ENCODE measurements at regions not wholly inside any gene's neighbourhood (a gene's known extent, or its start where the extent isn't known, plus 50 kb on each side); places are given as distances from the start of the nearest gene placed in this dataset.

DNA sequence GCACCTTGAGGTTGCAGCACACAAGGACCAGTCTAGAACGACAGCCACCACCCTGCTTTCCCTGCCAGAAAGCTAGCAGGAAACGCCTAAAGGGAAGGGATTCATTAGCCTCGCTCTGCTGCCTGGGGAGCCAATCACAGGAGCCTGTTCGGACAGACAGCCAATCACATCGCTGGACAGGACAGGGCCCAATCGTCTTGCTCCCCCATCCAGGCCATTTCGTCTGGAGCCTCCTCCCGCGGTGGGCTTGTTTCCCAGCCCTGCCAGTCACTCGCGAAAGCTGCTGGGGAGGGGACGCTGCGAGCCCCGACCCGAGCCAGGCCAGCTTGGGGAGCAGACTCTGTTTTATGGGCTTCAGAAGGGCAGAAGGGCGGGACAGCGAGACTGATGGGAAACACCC lies 79.8 kb upstream of the NCAM1 start:
- no peak for ATAC-seq (ENCODE audit: poor library complexity)
- Mint-ChIP-seq H3K9me3 (no peaks in the 10 kb centered on the region), H3K4me1 (ENCODE audit: low read depth) (no peaks in the 10 kb centered on the region), H3K27me3 (no peaks in the 10 kb centered on the region), H3K36me3 (ENCODE audit: low read depth) (no peaks in the 10 kb centered on the region), H3K4me3 (no peak overlapping the region), H3K27ac (no peak overlapping the region)
- TF ChIP-seq, protein P1, sequence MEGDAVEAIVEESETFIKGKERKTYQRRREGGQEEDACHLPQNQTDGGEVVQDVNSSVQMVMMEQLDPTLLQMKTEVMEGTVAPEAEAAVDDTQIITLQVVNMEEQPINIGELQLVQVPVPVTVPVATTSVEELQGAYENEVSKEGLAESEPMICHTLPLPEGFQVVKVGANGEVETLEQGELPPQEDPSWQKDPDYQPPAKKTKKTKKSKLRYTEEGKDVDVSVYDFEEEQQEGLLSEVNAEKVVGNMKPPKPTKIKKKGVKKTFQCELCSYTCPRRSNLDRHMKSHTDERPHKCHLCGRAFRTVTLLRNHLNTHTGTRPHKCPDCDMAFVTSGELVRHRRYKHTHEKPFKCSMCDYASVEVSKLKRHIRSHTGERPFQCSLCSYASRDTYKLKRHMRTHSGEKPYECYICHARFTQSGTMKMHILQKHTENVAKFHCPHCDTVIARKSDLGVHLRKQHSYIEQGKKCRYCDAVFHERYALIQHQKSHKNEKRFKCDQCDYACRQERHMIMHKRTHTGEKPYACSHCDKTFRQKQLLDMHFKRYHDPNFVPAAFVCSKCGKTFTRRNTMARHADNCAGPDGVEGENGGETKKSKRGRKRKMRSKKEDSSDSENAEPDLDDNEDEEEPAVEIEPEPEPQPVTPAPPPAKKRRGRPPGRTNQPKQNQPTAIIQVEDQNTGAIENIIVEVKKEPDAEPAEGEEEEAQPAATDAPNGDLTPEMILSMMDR (IDR thresholded peaks at IDR 0.05), result no peak
- CTCF ChIA-PET, result no interaction called here
- Histone ChIP-seq H3K4me1 (ENCODE audit: insufficient read depth, low read length) (no peaks in the 10 kb centered on the region), H3K4me3 (ENCODE audit: low read length) (no peak overlapping the region), H3K27me3 (ENCODE audit: control insufficient read depth in 1 of 2, insufficient read depth in 2 of 2, low read length in 2 of 2) (no peaks in the 10 kb centered on the region), H3K27ac (ENCODE audit: low read depth in 1 of 2, low read length in 2 of 2) (no peak overlapping the region), H3K9me3 (ENCODE audit: control insufficient read depth in 1 of 2, insufficient read depth in 1 of 2, low read length in 2 of 2) (peaks cover 0 to 3% of the 10 kb centered on the region in 2 experiments), H3K36me3 (ENCODE audit: insufficient read depth, low read length) (no peaks in the 10 kb centered on the region)
- POLR2A ChIA-PET, result no interaction called here
- intact Hi-C loops (cut with DNase I, micrococcal nuclease), result no loop called here
- no peak for DNase-seq

DNA sequence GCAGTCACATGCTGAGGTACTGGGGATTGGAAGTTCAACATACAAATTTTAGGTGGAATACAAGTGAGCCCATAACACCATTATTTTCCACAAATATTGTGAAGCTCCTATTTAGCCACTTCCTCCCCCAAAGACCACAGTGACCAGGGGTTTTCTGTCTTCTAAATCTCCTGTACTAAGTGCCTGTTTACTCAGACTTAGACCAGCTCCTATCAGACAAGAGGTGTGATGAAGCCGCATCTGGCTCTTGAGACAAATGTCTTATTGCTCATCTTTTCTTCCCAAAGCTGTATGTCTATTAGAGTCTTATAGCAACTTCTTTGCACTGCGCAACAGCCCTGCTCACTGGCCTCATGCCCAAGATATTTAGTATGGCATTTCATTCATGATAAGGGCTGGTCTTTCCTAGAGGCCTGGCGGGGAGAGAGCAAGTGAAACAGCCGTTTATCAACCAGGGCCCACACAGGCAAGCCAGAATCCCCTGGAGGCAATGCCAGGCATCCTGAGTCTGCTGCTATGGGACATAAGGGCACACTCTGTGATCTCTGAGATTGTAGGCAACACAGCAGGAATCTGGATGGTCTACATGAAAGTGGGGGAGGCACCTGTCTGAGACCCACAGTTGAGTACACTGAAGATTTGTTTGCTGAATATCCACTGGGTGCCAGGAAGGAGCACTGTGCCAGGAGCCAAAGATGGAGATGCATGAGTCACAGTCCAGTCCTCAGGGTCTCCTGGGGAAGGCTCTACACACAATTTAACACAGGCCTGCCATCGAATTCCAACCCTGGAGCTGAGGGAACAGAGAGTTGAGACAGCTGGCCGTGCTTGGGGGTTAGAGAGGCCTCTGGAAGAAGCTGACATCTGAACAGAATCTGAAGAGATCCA lies 78.5 kb upstream of the NCAM1 start:
- no peak for ATAC-seq (ENCODE audit: poor library complexity)
- Histone ChIP-seq H3K4me3 (ENCODE audit: low read length) (no peak overlapping the region), H3K9me3 (ENCODE audit: control insufficient read depth in 1 of 2, insufficient read depth in 1 of 2, low read length in 2 of 2) (peaks cover 0 to 3% of the 10 kb centered on the region in 2 experiments), H3K27ac (ENCODE audit: low read depth in 1 of 2, low read length in 2 of 2) (no peak overlapping the region), H3K27me3 (ENCODE audit: control insufficient read depth in 1 of 2, insufficient read depth in 2 of 2, low read length in 2 of 2) (no peaks in the 10 kb centered on the region), H3K4me1 (ENCODE audit: insufficient read depth, low read length) (no peaks in the 10 kb centered on the region), H3K36me3 (ENCODE audit: insufficient read depth, low read length) (no peaks in the 10 kb centered on the region)
- Mint-ChIP-seq H3K9me3 (no peaks in the 10 kb centered on the region), H3K36me3 (ENCODE audit: low read depth) (no peaks in the 10 kb centered on the region), H3K27ac (no peak overlapping the region), H3K27me3 (peaks cover 4% of the 10 kb centered on the region), H3K4me1 (ENCODE audit: low read depth) (no peaks in the 10 kb centered on the region), H3K4me3 (no peak overlapping the region)
- TF ChIP-seq, protein P1 (IDR thresholded peaks at IDR 0.05), result no peak
- DNase-seq, result no peak
- POLR2A ChIA-PET, result no interaction called here
- CTCF ChIA-PET, result no interaction called here
- intact Hi-C loops (cut with DNase I, micrococcal nuclease), result no loop called here

DNA sequence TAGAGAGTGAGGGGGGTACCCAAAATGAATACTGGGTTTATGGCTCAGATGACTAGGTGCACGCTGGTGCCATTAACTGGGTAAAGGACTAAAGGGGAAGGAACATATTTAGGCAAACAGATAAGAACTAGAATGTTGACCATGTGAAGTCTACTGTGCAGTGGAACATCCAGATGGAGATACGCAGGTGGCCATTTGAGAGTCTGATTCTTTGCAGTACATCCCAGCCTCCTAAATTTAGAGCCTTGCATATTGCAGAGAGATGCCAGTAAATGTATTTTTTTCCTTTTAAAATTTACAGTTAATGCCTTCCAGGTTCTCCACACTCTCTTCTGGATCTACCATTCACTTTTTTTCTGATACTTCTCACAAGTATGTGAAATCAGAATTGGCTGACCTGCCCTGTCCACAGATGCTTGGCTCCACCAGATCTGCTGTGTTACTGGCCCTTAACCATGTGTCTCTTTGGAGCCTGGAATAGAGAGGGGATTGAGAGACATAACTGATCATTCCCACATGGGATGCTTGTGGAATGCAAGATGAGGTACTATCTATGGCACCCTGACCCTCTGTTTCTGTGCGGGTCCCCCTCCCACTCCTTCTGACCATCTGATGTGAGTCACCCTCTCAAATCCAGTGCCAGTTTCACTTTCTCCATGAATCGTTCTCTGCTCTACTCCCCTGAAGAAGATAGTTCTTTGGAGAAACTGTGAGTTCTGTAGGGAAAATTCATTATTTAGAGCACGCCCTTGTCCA lies 77.0 kb upstream of the NCAM1 start:
- no peaks in the 10 kb centered on the region for H3K36me3 Mint-ChIP-seq (ENCODE audit: low read depth)
- H3K27ac ChIP-seq (ENCODE audit: low read depth in 1 of 2, low read length in 2 of 2), result no peak overlapping the region
- ATAC-seq (ENCODE audit: poor library complexity) (no peak), DNase-seq (no peak)
- no peak overlapping the region for H3K4me3 ChIP-seq (ENCODE audit: low read length)
- H3K9me3 Mint-ChIP-seq, result no peaks in the 10 kb centered on the region
- H3K27ac Mint-ChIP-seq, result no peak overlapping the region
- no peaks in the 10 kb centered on the region for H3K4me1 ChIP-seq (ENCODE audit: insufficient read depth, low read length)
- H3K4me3 Mint-ChIP-seq, result no peak overlapping the region
- peaks cover 0 to 3% of the 10 kb centered on the region in 2 experiments for H3K9me3 ChIP-seq (ENCODE audit: control insufficient read depth in 1 of 2, insufficient read depth in 1 of 2, low read length in 2 of 2)
- ChIA-PET CTCF (no interaction called here), POLR2A (no interaction called here)
- H3K4me1 Mint-ChIP-seq (ENCODE audit: low read depth), result no peaks in the 10 kb centered on the region
- no peaks in the 10 kb centered on the region for H3K27me3 ChIP-seq (ENCODE audit: control insufficient read depth in 1 of 2, insufficient read depth in 2 of 2, low read length in 2 of 2)
- intact Hi-C loops (cut with DNase I, micrococcal nuclease), result no loop called here
- no peaks in the 10 kb centered on the region for H3K36me3 ChIP-seq (ENCODE audit: insufficient read depth, low read length)
- TF ChIP-seq, protein P1 (IDR thresholded peaks at IDR 0.05), result no peak
- H3K27me3 Mint-ChIP-seq, result peaks cover 4% of the 10 kb centered on the region

All from CD4-positive, alpha-beta T cell (primary cell).